Heart right ventricle (tissue), 16 donors: ENCODE measurements at regions not wholly inside any gene's neighbourhood (a gene's known extent, or its start where the extent isn't known, plus 50 kb on each side); places are given as distances from the start of the nearest gene placed in this dataset.

Experiments used
- ATAC-seq, 8 donors: fragments of 200-7000 bp; cut with Tn5 transposase; one replicate each; pipeline ENCODE4 v1.9.1; 2020; ENCODE audit warnings: mild to moderate bottlenecking in 8 of 8, moderate library complexity in 8 of 8, moderate number of reproducible peaks in 1 of 8
- DNase-seq, 2 donors: peaks; one replicate each; pipeline ENCODE4 v3.0.0-alpha.2; 2020
- H3K27ac ChIP-seq, 10 donors: fragments of 200-600 bp; sonication (generic) in 2 of 10; one replicate each; pipeline versions ENCODE4 v1.5.0 to v1.8.0; 2020 to 2022; ENCODE audit warnings: mild to moderate bottlenecking in 3 of 10
- H3K27me3 ChIP-seq, 7 donors: fragments of 200-600 bp; one replicate each; pipeline ENCODE4 v1.8.0; 2021 to 2022; ENCODE audit warnings: mild to moderate bottlenecking in 2 of 7
- H3K36me3 ChIP-seq, 9 donors: fragments of 200-600 bp; sonication (generic) in 1 of 9; one replicate each; pipeline versions ENCODE4 v1.5.0 to v1.8.0; 2020 to 2022; ENCODE audit warnings: mild to moderate bottlenecking in 2 of 9
- H3K4me1 ChIP-seq, 9 donors: fragments of 200-600 bp; sonication (generic) in 1 of 9; one replicate each; pipeline versions ENCODE4 v1.5.0 to v1.8.0; 2020 to 2022; ENCODE audit warnings: mild to moderate bottlenecking in 4 of 9
- H3K4me3 ChIP-seq, 10 donors: fragments of 200-600 bp; sonication (generic) in 2 of 10; one replicate each; pipeline versions ENCODE4 v1.5.0 to v1.8.0; 2020 to 2022; ENCODE audit warnings: mild to moderate bottlenecking in 7 of 10, moderate library complexity in 2 of 10
- H3K9me3 ChIP-seq, 11 donors: fragments of 200-600 bp in 10 of 11; sonication (generic) in 2 of 11; one replicate each; pipeline versions ENCODE4 v1.5.0 to v1.8.0; 2013 to 2022; ENCODE audit warnings: mild to moderate bottlenecking in 2 of 11, control low read depth in 1 of 11, moderate library complexity in 1 of 11
- CTCF ChIP-seq, 9 donors: fragments of 200-600 bp; sonication (generic) in 2 of 9; IDR thresholded peaks; one replicate each; pipeline versions ENCODE4 v1.5.0 to v1.8.0; 2021 to 2022; ENCODE audit warnings: antibody characterized with exemption in 9 of 9, mild to moderate bottlenecking in 5 of 9, moderate library complexity in 1 of 9
- WGBS, 2 donors: extraction: QIAGEN DNeasy Blood & Tissue Kit; methylation state at CpG; one replicate each; pipeline ENCODE4 v1.1.7; 2013; ENCODE audit warnings: inconsistent platforms in 1 of 2; 5-methylcytosine and 5-hydroxymethylcytosine counted together
- intact Hi-C, 10 donors: fragments of 100-400 bp; cut with DNase I; formaldehyde crosslinking; loops; one replicate each; pipeline versions ENCODE4 v1.11.1 to v1.14.2; 2022
- donor health status: Arrhythmogenic right ventricular cardiomyopathy.
- donor health status: ischemic (EF 13 %, LVEDD 7.1; RV severe dilation, severe dysfunction).
- donor health status: healthy with polysubstance abuse.
- donor health status: DM: no; HTN: yes; CAD: no.
- donor health status: DM: no; HTN: no; CAD: no.
- donor health status: ischemic (EF 25% LVEDD 6.9; RV normal size, moderate dysfunction).
- donor health status: ischemic (EF 25% LVEDD 5.7; RV mildly dilated, moderate dysfunction).
- donor health status: healthy.
- donor health status: DM: yes; HTN: yes; CAD: no.
- donor health status: Ischemic cardiomyopathy.
- donor health status: ischemic (EF 35%, LVEDD 5.7; RV mildly dilated, moderate dysfunction).
- donor health status: nonischemic (EF 11% LVEDD 7.7; RV severe dilation, severe dysfunction).
- donor health status: DM: yes; HTN: yes; CAD: no.
- donor health status: PGD.
- donor health status: ischemic (EF 29% LVEDD 5.4; RV normal size, mild dysfunction).
- donor health status: nonischemic (EF 23%, LVEDD 6.1; RV moderate dilation, normal function).

- Histone ChIP-seq H3K27ac (no peak overlapping the region), H3K4me1 (no peaks in the 10 kb centered on the region), H3K4me3 (no peak overlapping the region), H3K36me3 (no peaks in the 10 kb centered on the region), H3K9me3 (peaks cover 0 to 12% (median 0%) of the 10 kb centered on the region in 11 donors), H3K27me3 (peaks cover 0 to 42% (median 29%) of the 10 kb centered on the region in 7 donors)
- DNase-seq (no peak), ATAC-seq (no peak)
- intact Hi-C loops = loop anchor here in 1 of 10 donors (10.0 kb wide), 1 partner anchor 77 kb away; no protein-coding TSS in a partner anchor
- 27 to 35% methylated on average over 9 of the region's 9 CpGs for WGBS, 2 donors
- no peak for TF ChIP-seq CTCF (IDR thresholded peaks at IDR 0.05)
These were observed 82.4 kb upstream of the TOX2 start for GRCh38 chr20:43832096-43832816.

- Histone ChIP-seq H3K9me3 (peaks cover 0 to 12% (median 0%) of the 10 kb centered on the region in 11 donors), H3K36me3 (no peaks in the 10 kb centered on the region), H3K4me1 (no peaks in the 10 kb centered on the region), H3K27me3 (peaks cover 0 to 38% (median 29%) of the 10 kb centered on the region in 7 donors), H3K4me3 (no peak overlapping the region), H3K27ac (no peak overlapping the region)
- TF ChIP-seq CTCF (IDR thresholded peaks at IDR 0.05) = no peak
- DNase-seq (no peak), ATAC-seq (no peak)
- intact Hi-C loops = loop anchor here in 1 of 10 donors (10.0 kb wide), 1 partner anchor 77 kb away; no protein-coding TSS in a partner anchor
- WGBS, 2 donors = 78 to 80% methylated on average over 14 of the region's 14 CpGs
These were observed 83.1 kb upstream of the TOX2 start for GRCh38 chr20:43831481-43832065.

GRCh38 chr20:43830883-43831282, 83.8 kb upstream of the TOX2 start:
- Histone ChIP-seq H3K9me3 (peaks cover 0 to 12% (median 0%) of the 10 kb centered on the region in 11 donors), H3K27ac (no peak overlapping the region), H3K36me3 (no peaks in the 10 kb centered on the region), H3K4me1 (no peaks in the 10 kb centered on the region), H3K27me3 (peaks cover 0 to 42% (median 29%) of the 10 kb centered on the region in 7 donors), H3K4me3 (no peak overlapping the region)
- intact Hi-C loops = loop anchor here in 1 of 10 donors (10.0 kb wide), 1 partner anchor 76 kb away; no protein-coding TSS in a partner anchor
- DNase-seq (no peak), ATAC-seq (no peak)
- 60 to 80% methylated on average over 5 of the region's 5 CpGs for whole genome bisulfite sequencing, 2 donors
- no peak for TF ChIP-seq CTCF (IDR thresholded peaks at IDR 0.05)

- Histone ChIP-seq H3K4me3 (no peak overlapping the region), H3K27ac (no peak overlapping the region), H3K4me1 (no peaks in the 10 kb centered on the region), H3K27me3 (peaks cover 0 to 43% (median 36%) of the 10 kb centered on the region in 7 donors), H3K36me3 (no peaks in the 10 kb centered on the region), H3K9me3 (peaks cover 0 to 12% (median 0%) of the 10 kb centered on the region in 11 donors)
- intact Hi-C loops = loop anchor here in 1 of 10 donors (10.0 kb wide), 1 partner anchor 75 kb away; no protein-coding TSS in a partner anchor
- 72 to 77% methylated on average over 6 of the region's 6 CpGs for WGBS, 2 donors
- no peak for DNase-seq
- no peak for TF ChIP-seq CTCF (IDR thresholded peaks at IDR 0.05)
- ATAC-seq = no peak
These were observed 84.5 kb upstream of the TOX2 start for GRCh38 chr20:43829951-43830690.
